HepG2 (cell line): ENCODE measurements at regions not wholly inside any gene's neighbourhood (a gene's known extent, or its start where the extent isn't known, plus 50 kb on each side); places are given as distances from the start of the nearest gene placed in this dataset.

Experiments used
- ATAC-seq: fragments of 200-7000 bp; cut with Tn5 transposase; 3 replicates; pipeline ENCODE4 v1.9.1; 2020; ENCODE audit warnings: mild to moderate bottlenecking, moderate library complexity
- BruUV-seq: library from RNA; stranded (reverse); fragments of 400-500 nt; replicated peaks from 2 replicates; lab custom pipeline; 2021; lab: Mats Ljungman, UMichigan
- CTCF ChIA-PET: fragments of 300-600 bp; formaldehyde crosslinking; extraction: SDS; loops from one replicate; lab custom pipeline; 2021; ENCODE audit warnings: low total read pairs, inconsistent platforms, low intra/inter-chr PET ratio; lab: Yijun Ruan, JAX
- POLR2A ChIA-PET: fragments of 350-600 bp; sonication (Branson Sonifier 250); formaldehyde crosslinking; loops from one replicate; lab custom pipeline; 2020; ENCODE audit warnings: antibody characterized with exemption, inconsistent platforms; lab: Yijun Ruan, JAX
- DNase-seq: peaks from one replicate; pipeline ENCODE4 v3.0.0-alpha.2; 2015; ENCODE audit warnings: low spot score
- FAIRE-seq: peaks from 3 replicates; lab custom pipeline; 2011; peaks lifted over from hg19 to GRCh38; lab: Jason Lieb, UNC
- H2AFZ ChIP-seq: one replicate; pipeline ENCODE4 v1.6.1; 2011; ENCODE audit warnings: low read length, inconsistent platforms
- H3K27ac ChIP-seq: fragments of 300-600 bp; 3 replicates; pipeline ENCODE4 v1.8.0; 2011; ENCODE audit warnings: mixed run types, mild to moderate bottlenecking, mixed read lengths, low read length, inconsistent platforms; ENCODE audit not compliant: insufficient read depth; ENCODE audit errors: extremely low read length
- H3K27me3 ChIP-seq, 2 experiments: fragments of 200-600 bp in 1 of 2; 2 replicates in 1 of 2; 3 replicates in 1 of 2; pipeline versions ENCODE4 v1.6.0 to v1.8.0; 2011; ENCODE audit warnings: low read length in 2 of 2, mild to moderate bottlenecking in 2 of 2, moderate library complexity in 2 of 2, inconsistent platforms in 1 of 2; ENCODE audit not compliant: insufficient read depth in 2 of 2, control insufficient read depth in 1 of 2
- H3K36me3 ChIP-seq, 2 experiments: fragments of 200-600 bp in 1 of 2; replicated peaks in 1 of 2; 2 replicates in 1 of 2; 3 replicates in 1 of 2; pipeline versions ENCODE4 v1.5.1 to v1.8.0; 2011; ENCODE audit warnings: low read length in 2 of 2, inconsistent platforms in 1 of 2; ENCODE audit not compliant: insufficient read depth in 2 of 2, control insufficient read depth in 1 of 2
- H3K4me1 ChIP-seq: 2 replicates; pipeline ENCODE4 v1.5.1; 2012; ENCODE audit warnings: low read length, inconsistent platforms; ENCODE audit not compliant: insufficient read depth
- H3K4me2 ChIP-seq: 2 replicates; pipeline ENCODE4 v1.6.0; 2011; ENCODE audit warnings: low read depth, low read length, inconsistent platforms
- H3K4me3 ChIP-seq, 3 experiments: fragments of 200-600 bp in 1 of 3; sonication (generic), shearing (Covaris generic) in 1 of 3; replicated peaks in 1 of 3; 2 replicates each; pipeline ENCODE4 v1.5.1; 2011 to 2016; ENCODE audit warnings: low read length in 3 of 3, inconsistent platforms in 2 of 3, low read depth in 2 of 3, mild to moderate bottlenecking in 2 of 3, control low read depth in 1 of 3, mixed read lengths in 1 of 3; ENCODE audit not compliant: insufficient read depth in 1 of 3
- H3K79me2 ChIP-seq: one replicate; pipeline ENCODE4 v1.6.1; 2011; ENCODE audit warnings: low read length, inconsistent platforms; ENCODE audit not compliant: insufficient read depth
- H3K9ac ChIP-seq: 2 replicates; pipeline ENCODE4 v1.6.0; 2011; ENCODE audit warnings: mild to moderate bottlenecking, low read depth, low read length, inconsistent platforms; ENCODE audit not compliant: insufficient read depth
- H3K9me3 ChIP-seq: 2 replicates; pipeline ENCODE4 v1.5.1; 2012; ENCODE audit warnings: mild to moderate bottlenecking, low read length
- H4K20me1 ChIP-seq: 2 replicates; pipeline ENCODE4 v1.6.0; 2011; ENCODE audit warnings: inconsistent platforms, mild to moderate bottlenecking, low read length, moderate library complexity; ENCODE audit not compliant: insufficient read depth
- GTF2F1 ChIP-seq: fragments of 150-350 bp; IDR thresholded peaks from 2 replicates; pipeline ENCODE4 v1.6.1; 2014; ENCODE audit warnings: low read length
- KDM5B ChIP-seq: sonication (generic); formaldehyde crosslinking; IDR thresholded peaks from 2 replicates; pipeline ENCODE4 v1.4.0; 2020; ENCODE audit warnings: missing genetic modification reagents, mild to moderate bottlenecking, borderline replicate concordance
- MLLT10 ChIP-seq: sonication (generic); formaldehyde crosslinking; IDR thresholded peaks from 2 replicates; pipeline ENCODE4 v1.4.0; 2020; ENCODE audit warnings: missing genetic modification reagents
- MYPOP ChIP-seq: sonication (generic); formaldehyde crosslinking; IDR thresholded peaks from 2 replicates; pipeline ENCODE4 v1.8.1; 2023; ENCODE audit warnings: mild to moderate bottlenecking, moderate library complexity, missing genetic modification reagents
- SMYD3 ChIP-seq: sonication (generic); formaldehyde crosslinking; IDR thresholded peaks from 2 replicates; pipeline ENCODE4 v1.8.1; 2023; ENCODE audit warnings: mild to moderate bottlenecking, missing genetic modification reagents
- SYNCRIP ChIP-seq: fragments of 200-400 bp; formaldehyde crosslinking; IDR thresholded peaks from 2 replicates; pipeline ENCODE4 v1.6.1; 2018; ENCODE audit warnings: mild to moderate bottlenecking, low read depth, low read length; ENCODE audit not compliant: insufficient read depth
- TEF ChIP-seq: sonication (generic); formaldehyde crosslinking; IDR thresholded peaks from 2 replicates; pipeline ENCODE4 v1.5.0; 2020; ENCODE audit warnings: missing genetic modification reagents
- ZBTB26 ChIP-seq: IDR thresholded peaks from 2 replicates; pipeline ENCODE4 v1.6.1; 2016; ENCODE audit warnings: missing compliant biosample characterization, missing genetic modification reagents, borderline replicate concordance
- ZFP90 ChIP-seq: sonication (generic); formaldehyde crosslinking; IDR thresholded peaks from 2 replicates; pipeline ENCODE4 v1.8.0; 2022; ENCODE audit warnings: missing genetic modification reagents, mild to moderate bottlenecking, inconsistent platforms, borderline replicate concordance
- ZNF446 ChIP-seq: sonication (generic); formaldehyde crosslinking; IDR thresholded peaks from 2 replicates; pipeline ENCODE4 v1.5.0; 2020; ENCODE audit warnings: mild to moderate bottlenecking, missing genetic modification reagents
- ZNF510 ChIP-seq: sonication (generic); formaldehyde crosslinking; IDR thresholded peaks from 2 replicates; pipeline ENCODE4 v1.4.0; 2020; ENCODE audit warnings: low read depth, mild to moderate bottlenecking, missing genetic modification reagents
- ZNF607 ChIP-seq: sonication (generic); formaldehyde crosslinking; IDR thresholded peaks from 2 replicates; pipeline ENCODE4 v1.5.1; 2020; ENCODE audit warnings: missing genetic modification reagents, mild to moderate bottlenecking, borderline replicate concordance
- WGBS: methylation state at CpG from one replicate; pipeline ENCODE4 v1.1.6; 2017; ENCODE audit warnings: low lambda C conversion rate; 5-methylcytosine and 5-hydroxymethylcytosine counted together
- in situ Hi-C: cut with HindIII; loops from 2 replicates; pipeline ENCODE4 v1.10.0; 2017; ENCODE audit warnings: low pct_unique_long_range_greater_than_20kb; ENCODE audit not compliant: extremely low pct_ligation_motif_present
- intact Hi-C: fragments of 100-400 bp; cut with micrococcal nuclease; formaldehyde crosslinking; loops from one replicate; pipeline ENCODE4 v1.10.0; 2022; ENCODE audit not compliant: unreplicated experiment

GRCh38 chr2:8565399-8566154 lies 116.3 kb upstream of the ID2 start:
- Histone ChIP-seq H3K9me3 (no peaks in the 10 kb centered on the region), H3K27ac (no peak overlapping the region), H3K9ac (no peak overlapping the region), H3K4me2 (no peak overlapping the region), H4K20me1 (no peaks in the 10 kb centered on the region), H3K4me1 (no peaks in the 10 kb centered on the region), H3K79me2 (no peaks in the 10 kb centered on the region), H3K27me3 (peaks cover 4 to 20% of the 10 kb centered on the region in 2 experiments; a peak in 4 of 5 replicates), H3K36me3 (no peaks in the 10 kb centered on the region), H2AFZ (no peak overlapping the region), H3K4me3 (no peak overlapping the region)
- ChIA-PET POLR2A (interaction anchor here (1.1 kb wide), 1 partner anchor 115 kb away, joined by 3 read pairs; no protein-coding TSS in a partner anchor), CTCF (no interaction called here)
- no peak for DNase-seq
- ATAC-seq, result peak; percentile 20; the same call in 2 of the 3 replicates
- in situ Hi-C loops (no loop called here), intact Hi-C loops (no loop called here)
- BruUV-seq, result no TSS peak
- FAIRE-seq, result no peak
- TF ChIP-seq GTF2F1 (no peak), ZFP90 (CRISPR knock-in tag) (no peak), MLLT10 (CRISPR knock-in tag) (no peak), TEF (CRISPR knock-in tag) (no peak), SMYD3 (no peak)
- 43% methylated on average over 12 of the region's 13 CpGs for WGBS

DNA sequence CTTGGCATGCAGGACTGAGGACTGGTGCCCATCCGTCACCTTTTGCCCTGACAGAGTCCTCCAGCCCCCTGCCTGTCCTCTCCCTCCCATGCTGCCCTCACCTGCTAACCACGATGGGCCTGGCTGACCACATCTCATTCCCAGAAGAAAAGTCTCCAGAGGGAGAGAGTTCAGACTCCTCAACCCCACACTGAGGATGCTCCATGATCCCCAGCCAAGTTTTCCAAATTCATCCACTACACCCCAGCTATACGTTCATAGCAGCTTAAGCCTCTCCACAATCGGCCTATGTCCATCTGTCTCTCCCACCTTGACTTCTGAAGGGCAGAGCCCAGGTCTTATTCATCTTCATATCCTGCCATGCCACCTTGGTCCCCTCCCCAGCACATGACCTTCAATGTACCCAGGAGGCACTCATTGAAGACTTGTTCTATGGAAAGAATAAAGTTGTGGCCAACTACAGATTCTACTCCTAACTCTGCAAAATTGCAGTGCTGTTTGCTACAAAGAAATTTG lies 115.6 kb upstream of the ID2 start:
- Histone ChIP-seq H3K9ac (no peak overlapping the region), H3K27ac (no peak overlapping the region), H3K4me3 (no peak overlapping the region), H3K79me2 (no peaks in the 10 kb centered on the region), H3K27me3 (peaks cover 4 to 20% of the 10 kb centered on the region in 2 experiments; a peak in 4 of 5 replicates), H3K4me1 (peaks cover 3% of the 10 kb centered on the region), H4K20me1 (no peaks in the 10 kb centered on the region), H2AFZ (no peak overlapping the region), H3K4me2 (no peak overlapping the region), H3K36me3 (no peaks in the 10 kb centered on the region), H3K9me3 (no peaks in the 10 kb centered on the region)
- intact Hi-C loops (no loop called here), in situ Hi-C loops (no loop called here)
- ATAC-seq (no peak), FAIRE-seq (no peak), DNase-seq (no peak)
- ChIA-PET CTCF (no interaction called here), POLR2A (no interaction called here)
- TF ChIP-seq KDM5B (CRISPR knock-in tag) (no peak), ZBTB26 (CRISPR knock-in tag) (no peak), ZNF510 (no peak), ZNF446 (CRISPR knock-in tag) (no peak), MYPOP (CRISPR knock-in tag) (no peak), SYNCRIP (no peak), ZNF607 (no peak)
- no TSS peak for BruUV-seq
- WGBS, result 27% methylated on average over 4 of the region's 4 CpGs
